ENCODE measurements at regions not wholly inside any gene's neighbourhood (a gene's known extent, or its start where the extent isn't known, plus 50 kb on each side); places are given as distances from the start of the nearest gene placed in this dataset.
"Not testable (repeated sequence)": the region's sequence is repeated elsewhere in the genome, so short reads cannot be mapped to it uniquely, and the experiment has no call there.

- H3K27ac ChIP-seq (replicated peaks) = no peak overlapping the region
- no peaks in the 10 kb centered on the region for H3K27me3 ChIP-seq (ENCODE audit: insufficient read depth, poor library complexity, severe bottlenecking)
- no peak for TF ChIP-seq CTCF (IDR thresholded peaks at IDR 0.05; ENCODE audit: insufficient read depth, low read length)
- no peak for TF ChIP-seq SPI1 (IDR thresholded peaks at IDR 0.05; ENCODE audit: borderline replicate concordance, low read depth)
- no peak for TF ChIP-seq REST (IDR thresholded peaks at IDR 0.05; ENCODE audit: insufficient replicate concordance, low read depth)
- no peak for TF ChIP-seq POLR2AphosphoS5 (IDR thresholded peaks at IDR 0.05; ENCODE audit: low read depth)
- TF ChIP-seq GABPA (IDR thresholded peaks at IDR 0.05; ENCODE audit: low read depth) = no peak
These were observed 249.8 kb downstream of the SETD4 start for GRCh38 chr21:35810431-35810970.

GRCh38 chr21:35801391-35801790 lies 258.9 kb downstream of the SETD4 start:
- no peak for DNase-seq (ENCODE audit: low read depth in 1 of 2, low spot score in 1 of 2)
- peaks cover 3% of the 10 kb centered on the region for H3K27me3 ChIP-seq (ENCODE audit: insufficient read depth, poor library complexity, severe bottlenecking)
- TF ChIP-seq POLR2AphosphoS5 (IDR thresholded peaks at IDR 0.05; ENCODE audit: low read depth) (no peak), GABPA (IDR thresholded peaks at IDR 0.05; ENCODE audit: low read depth) (no peak), CTCF (IDR thresholded peaks at IDR 0.05; ENCODE audit: insufficient read depth, low read length) (no peak), REST (IDR thresholded peaks at IDR 0.05; ENCODE audit: insufficient replicate concordance, low read depth) (no peak), SPI1 (IDR thresholded peaks at IDR 0.05; ENCODE audit: borderline replicate concordance, low read depth) (no peak)

More at GRCh38 chr21:35810431-35810970, 249.8 kb downstream of the SETD4 start:
- H3K4me3 ChIP-seq (replicated peaks; ENCODE audit: insufficient read depth, low read length) = no peak overlapping the region
- DNase-seq (ENCODE audit: low read depth in 1 of 2, low spot score in 1 of 2) = no peak

GRCh38 chr21:35800796-35801385 lies 259.4 kb downstream of the SETD4 start:
- H3K4me3 ChIP-seq (replicated peaks; ENCODE audit: insufficient read depth, low read length); H3K27me3 ChIP-seq (ENCODE audit: insufficient read depth, poor library complexity, severe bottlenecking); H3K27ac ChIP-seq (replicated peaks); DNase-seq (ENCODE audit: low read depth in 1 of 2, low spot score in 1 of 2): not testable (repeated sequence)

More at GRCh38 chr21:35801391-35801790, 258.9 kb downstream of the SETD4 start:
- Histone ChIP-seq H3K4me3 (replicated peaks; ENCODE audit: insufficient read depth, low read length) (no peak overlapping the region), H3K27ac (replicated peaks) (no peak overlapping the region)

- DNase-seq (ENCODE audit: low read depth in 1 of 2, low spot score in 1 of 2) = no peak
- TF ChIP-seq CTCF (IDR thresholded peaks at IDR 0.05; ENCODE audit: insufficient read depth, low read length) = no peak
- no peak for TF ChIP-seq REST (IDR thresholded peaks at IDR 0.05; ENCODE audit: insufficient replicate concordance, low read depth)
- peaks cover 3% of the 10 kb centered on the region for H3K27me3 ChIP-seq (ENCODE audit: insufficient read depth, poor library complexity, severe bottlenecking)
- no peak overlapping the region for H3K4me3 ChIP-seq (replicated peaks; ENCODE audit: insufficient read depth, low read length)
- no peak overlapping the region for H3K27ac ChIP-seq (replicated peaks)
These were observed 263.5 kb downstream of the SETD4 start for GRCh38 chr21:35796844-35797243.

GRCh38 chr21:35794527-35794926 lies 265.8 kb downstream of the SETD4 start:
- DNase-seq (ENCODE audit: low read depth in 1 of 2, low spot score in 1 of 2) = not testable (repeated sequence)

More at GRCh38 chr21:35794527-35794926, 265.8 kb downstream of the SETD4 start:
- H3K27me3 ChIP-seq (ENCODE audit: insufficient read depth, poor library complexity, severe bottlenecking); H3K27ac ChIP-seq (replicated peaks); H3K4me3 ChIP-seq (replicated peaks; ENCODE audit: insufficient read depth, low read length): not testable (repeated sequence)

All from HL-60 (cell line).